HCT116 (cell line): ENCODE measurements at regions not wholly inside any gene's neighbourhood (a gene's known extent, or its start where the extent isn't known, plus 50 kb on each side); places are given as distances from the start of the nearest gene placed in this dataset.

ENCODE experiments used
- ATAC-seq: fragments of 200-7000 bp; cut with Tn5 transposase; 2 replicates; pipeline ENCODE4 v1.9.1; 2020; ENCODE audit warnings: mild to moderate bottlenecking, moderate library complexity
- BruUV-seq: library from RNA; stranded (reverse); fragments of 400-500 nt; replicated peaks from 2 replicates; lab custom pipeline; 2021; lab: Mats Ljungman, UMichigan
- CTCF ChIA-PET: fragments of 300-600 bp; sonication (Branson Sonifier 250); formaldehyde crosslinking; loops from one replicate; lab custom pipeline; 2021; ENCODE audit warnings: antibody characterized with exemption; lab: Charles Lee
- POLR2A ChIA-PET: fragments of 300-600, 350-600 bp; sonication (Branson Sonifier 250); formaldehyde crosslinking; loops from one replicate; lab custom pipeline; 2021; ENCODE audit warnings: antibody characterized with exemption; lab: Charles Lee
- RAD21 ChIA-PET, 2 experiments: fragments of 300-600 bp; sonication (Branson Sonifier 250); formaldehyde crosslinking; loops; one replicate each; lab custom pipeline; 2023; ENCODE audit warnings: low total read pairs in 2 of 2; ENCODE audit not compliant: uncharacterized antibody in 2 of 2, unreplicated experiment in 2 of 2, low non-redundant PET in 1 of 2; lab: Charles Lee
- DNase-seq: peaks from one replicate; pipeline ENCODE4 v3.0.0-alpha.2; 2010; ENCODE audit warnings: low read depth, low spot score
- H2AFZ ChIP-seq: fragments of 200-600 bp; shearing (Covaris generic), sonication (generic); 2 replicates; pipeline ENCODE4 v1.6.1; 2017; ENCODE audit warnings: low read depth, mixed run types, mixed read lengths, antibody characterized with exemption, low read length; ENCODE audit not compliant: poor library complexity, severe bottlenecking
- H3K27ac ChIP-seq: 2 replicates; pipeline ENCODE4 v1.5.1; 2012; ENCODE audit warnings: low read depth, low read length
- H3K27me3 ChIP-seq: fragments of 200-600 bp; sonication (generic); 2 replicates; pipeline ENCODE4 v1.6.1; 2016; ENCODE audit warnings: mixed run types, low read length, mixed read lengths; ENCODE audit not compliant: insufficient read depth
- H3K36me3 ChIP-seq, 2 experiments: fragments of 200-500 bp in 1 of 2; fragments of 200-600 bp in 1 of 2; sonication (Bioruptor generic) in 1 of 2; sonication (generic) in 1 of 2; 2 replicates each; pipeline versions ENCODE4 v1.5.1 to v1.6.1; 2014 to 2016; ENCODE audit warnings: low read length in 2 of 2, inconsistent platforms in 1 of 2, mixed read lengths in 1 of 2, mixed run types in 1 of 2; ENCODE audit not compliant: insufficient read depth in 2 of 2, control insufficient read depth in 1 of 2
- H3K4me1 ChIP-seq, 2 experiments: fragments of 200-600 bp in 1 of 2; sonication (generic) in 1 of 2; 2 replicates each; pipeline versions ENCODE4 v1.5.1 to v1.6.1; 2012 to 2017; ENCODE audit warnings: low read length in 2 of 2, inconsistent platforms in 1 of 2, mild to moderate bottlenecking in 1 of 2, mixed read lengths in 1 of 2, mixed run types in 1 of 2, moderate library complexity in 1 of 2; ENCODE audit not compliant: insufficient read depth in 2 of 2, control insufficient read depth in 1 of 2
- H3K4me2 ChIP-seq: fragments of 200-600 bp; sonication (generic); 2 replicates; pipeline ENCODE4 v1.6.1; 2017; ENCODE audit warnings: mixed run types, low read length, mixed read lengths
- H3K4me3 ChIP-seq, 2 experiments: fragments of 200-600 bp in 1 of 2; sonication (generic) in 1 of 2; replicated peaks in 1 of 2; 2 replicates each; pipeline ENCODE4 v1.5.1; 2011 to 2016; ENCODE audit warnings: low read length in 2 of 2, control low read depth in 1 of 2, low read depth in 1 of 2, mild to moderate bottlenecking in 1 of 2, mixed read lengths in 1 of 2, mixed run types in 1 of 2
- H3K79me2 ChIP-seq: fragments of 200-600 bp; sonication (generic); 2 replicates; pipeline ENCODE4 v1.6.1; 2017; ENCODE audit warnings: mild to moderate bottlenecking, mixed run types, low read length, moderate library complexity, mixed read lengths; ENCODE audit not compliant: insufficient read depth
- H3K9ac ChIP-seq: fragments of 200-600 bp; sonication (generic); 2 replicates; pipeline ENCODE4 v1.6.1; 2016; ENCODE audit warnings: low read length, mixed read lengths
- H3K9me2 ChIP-seq: fragments of 200-600 bp; sonication (generic), shearing (Covaris generic); 2 replicates; pipeline ENCODE4 v1.6.1; 2017; ENCODE audit warnings: mixed run types, mild to moderate bottlenecking, moderate library complexity; ENCODE audit not compliant: insufficient read depth
- H3K9me3 ChIP-seq, 2 experiments: fragments of 200-500 bp in 1 of 2; fragments of 200-600 bp in 1 of 2; sonication (Bioruptor generic) in 1 of 2; sonication (generic) in 1 of 2; 2 replicates each; pipeline ENCODE4 v1.6.1; 2014 to 2017; ENCODE audit warnings: low read length in 2 of 2, mixed read lengths in 2 of 2, inconsistent platforms in 1 of 2, low read depth in 1 of 2, mild to moderate bottlenecking in 1 of 2, mixed run types in 1 of 2, moderate library complexity in 1 of 2; ENCODE audit not compliant: control insufficient read depth in 1 of 2, insufficient read depth in 1 of 2
- H4K20me1 ChIP-seq: fragments of 200-600 bp; sonication (generic), shearing (Covaris generic); 2 replicates; pipeline ENCODE4 v1.6.1; 2017; ENCODE audit warnings: mixed run types, mild to moderate bottlenecking, moderate library complexity; ENCODE audit not compliant: insufficient read depth
- CBX3 ChIP-seq: IDR thresholded peaks from 2 replicates; pipeline ENCODE4 v1.6.1; 2012; ENCODE audit warnings: low read depth
- CEBPB ChIP-seq: IDR thresholded peaks from 2 replicates; pipeline ENCODE4 v1.6.1; 2012; ENCODE audit warnings: low read depth
- CTCF ChIP-seq, 3 experiments: fragments of 200-600 bp in 1 of 3; sonication (generic) in 1 of 3; IDR thresholded peaks in 2 of 3; conservative IDR thresholded peaks in 1 of 3; 2 replicates each; pipeline ENCODE4 v1.5.1; 2012 to 2017; ENCODE audit warnings: low read depth in 2 of 3, low read length in 2 of 3, antibody characterized with exemption in 1 of 3, borderline replicate concordance in 1 of 3, control low read depth in 1 of 3, mild to moderate bottlenecking in 1 of 3, mixed read lengths in 1 of 3, mixed run types in 1 of 3, moderate library complexity in 1 of 3; ENCODE audit not compliant: insufficient read depth in 1 of 3
- EGR1 ChIP-seq: IDR thresholded peaks from 2 replicates; pipeline ENCODE4 v1.6.1; 2012; ENCODE audit warnings: low read depth
- FOSL1 ChIP-seq: IDR thresholded peaks from 2 replicates; pipeline ENCODE4 v1.6.1; 2012; ENCODE audit warnings: low read depth
- JUND ChIP-seq: IDR thresholded peaks from 2 replicates; pipeline ENCODE4 v1.6.1; 2012
- MAX ChIP-seq: IDR thresholded peaks from 2 replicates; pipeline ENCODE4 v1.6.1; 2012
- RAD21 ChIP-seq: IDR thresholded peaks from 2 replicates; pipeline ENCODE4 v1.6.1; 2012; ENCODE audit warnings: low read depth, mild to moderate bottlenecking
- SIN3A ChIP-seq: IDR thresholded peaks from 2 replicates; pipeline ENCODE4 v1.6.1; 2012; ENCODE audit warnings: low read depth
- SP1 ChIP-seq: IDR thresholded peaks from 2 replicates; pipeline ENCODE4 v1.6.1; 2012; ENCODE audit warnings: low read depth
- SRF ChIP-seq: IDR thresholded peaks from 2 replicates; pipeline ENCODE4 v1.6.1; 2012; ENCODE audit warnings: low read depth
- TCF7L2 ChIP-seq: IDR thresholded peaks from 2 replicates; pipeline ENCODE4 v1.7.0; 2011; ENCODE audit warnings: borderline replicate concordance, inconsistent platforms; ENCODE audit not compliant: insufficient read depth, insufficient read length; ENCODE audit errors: extremely low read depth
- YY1 ChIP-seq: IDR thresholded peaks from 2 replicates; pipeline ENCODE4 v1.6.1; 2011; ENCODE audit warnings: low read length, low read depth, moderate library complexity, mild to moderate bottlenecking; ENCODE audit not compliant: insufficient replicate concordance; ENCODE audit errors: extremely low read depth
- ZFX ChIP-seq: fragments of 450-650 bp; IDR thresholded peaks from 2 replicates; pipeline ENCODE4 v1.6.1; 2017
- ZNF274 ChIP-seq: fragments of 200-500 bp; sonication (Bioruptor generic); IDR thresholded peaks from 2 replicates; pipeline ENCODE4 v1.6.1; 2014; ENCODE audit warnings: mild to moderate bottlenecking, low read depth, low read length, inconsistent platforms
- intact Hi-C: fragments of 100-400 bp; cut with micrococcal nuclease; formaldehyde crosslinking; loops from 2 replicates; pipeline ENCODE4 v1.10.0; 2022
- TF ChIP-seq, protein P1 (sequence below): IDR thresholded peaks from 2 replicates; pipeline ENCODE4 v1.6.1; 2012; ENCODE audit warnings: low read depth

DNA sequence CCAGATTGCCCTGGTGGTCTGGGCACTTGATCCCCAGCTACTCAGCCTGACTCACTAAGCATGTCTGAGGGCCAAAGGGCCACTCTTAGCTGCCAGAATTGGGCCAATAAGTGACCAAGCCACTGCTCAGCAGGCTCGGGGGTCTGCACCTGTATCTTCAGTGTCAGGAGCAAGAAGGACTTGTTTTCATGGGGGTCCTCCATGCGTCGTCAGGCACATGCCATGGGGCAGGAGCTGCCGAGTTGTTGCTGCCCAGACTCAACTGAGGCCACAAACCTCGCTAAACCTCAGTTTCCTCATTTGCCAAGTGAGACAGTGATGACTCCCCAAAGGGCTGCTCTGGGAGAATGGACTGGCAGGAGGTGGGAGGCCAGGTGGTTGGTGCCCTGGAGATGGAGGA is 158.6 kb upstream of the GDF10 start:
- H3K9me2 ChIP-seq: no peaks in the 10 kb centered on the region
- H3K9ac ChIP-seq: no peak overlapping the region
- no TSS peak for BruUV-seq
- H3K4me1 ChIP-seq: peaks cover 4 to 26% of the 10 kb centered on the region in 2 experiments
- H3K36me3 ChIP-seq: no peaks in the 10 kb centered on the region
- no peaks in the 10 kb centered on the region for H3K79me2 ChIP-seq
- H3K4me3 ChIP-seq: no peak overlapping the region
- no peaks in the 10 kb centered on the region for H3K27me3 ChIP-seq
- TF ChIP-seq SIN3A: no peak
- no peak for TF ChIP-seq RAD21
- no peak for TF ChIP-seq ZNF274
- TF ChIP-seq JUND: no peak
- no peak overlapping the region for H2AFZ ChIP-seq
- H3K27ac ChIP-seq: no peak overlapping the region
- CTCF ChIA-PET: no interaction called here
- no peak for DNase-seq
- intact Hi-C loops: no loop called here
- no peak overlapping the region for H3K4me2 ChIP-seq
- no peaks in the 10 kb centered on the region for H4K20me1 ChIP-seq
- RAD21 ChIA-PET: no interaction called here
- H3K9me3 ChIP-seq: no peaks in the 10 kb centered on the region
- no peak for ATAC-seq
- POLR2A ChIA-PET: no interaction called here

GRCh38 chr10:47143072-47143471 is 156.9 kb upstream of the GDF10 start:
- POLR2A ChIA-PET: no interaction called here
- no peak overlapping the region for H3K4me2 ChIP-seq
- no peaks in the 10 kb centered on the region for H3K9me2 ChIP-seq
- peaks cover under 1 to 9% of the 10 kb centered on the region in 2 experiments; a peak in 3 of 4 replicates for H3K4me1 ChIP-seq
- H4K20me1 ChIP-seq: no peaks in the 10 kb centered on the region
- ATAC-seq: no peak
- BruUV-seq: no TSS peak
- intact Hi-C loops: no loop called here
- H3K79me2 ChIP-seq: no peaks in the 10 kb centered on the region
- no peak overlapping the region for H2AFZ ChIP-seq
- H3K27ac ChIP-seq: no peak overlapping the region
- no peaks in the 10 kb centered on the region for H3K9me3 ChIP-seq
- CTCF ChIA-PET: no interaction called here
- H3K9ac ChIP-seq: no peak overlapping the region
- no peak for DNase-seq
- no peaks in the 10 kb centered on the region for H3K27me3 ChIP-seq
- H3K4me3 ChIP-seq: no peak overlapping the region
- no peaks in the 10 kb centered on the region for H3K36me3 ChIP-seq
- RAD21 ChIA-PET: no interaction called here
- TF ChIP-seq SIN3A (no peak), CEBPB (no peak), FOSL1 (no peak), ZFX (no peak), SP1 (no peak), JUND (no peak), EGR1 (no peak), TCF7L2 (no peak), RAD21 (no peak), YY1 (no peak), CTCF (IDR thresholded peaks at IDR 0.05 in 2 of 3, conservative IDR thresholded peaks at IDR 0.05 in 1 of 3; ENCODE audit: borderline replicate concordance in 1 of 3, insufficient read depth in 1 of 3, low read depth in 2 of 3, low read length in 2 of 3) (no peak), SRF (no peak), MAX (no peak), CBX3 (no peak), ZNF274 (no peak)
- TF ChIP-seq, protein P1, sequence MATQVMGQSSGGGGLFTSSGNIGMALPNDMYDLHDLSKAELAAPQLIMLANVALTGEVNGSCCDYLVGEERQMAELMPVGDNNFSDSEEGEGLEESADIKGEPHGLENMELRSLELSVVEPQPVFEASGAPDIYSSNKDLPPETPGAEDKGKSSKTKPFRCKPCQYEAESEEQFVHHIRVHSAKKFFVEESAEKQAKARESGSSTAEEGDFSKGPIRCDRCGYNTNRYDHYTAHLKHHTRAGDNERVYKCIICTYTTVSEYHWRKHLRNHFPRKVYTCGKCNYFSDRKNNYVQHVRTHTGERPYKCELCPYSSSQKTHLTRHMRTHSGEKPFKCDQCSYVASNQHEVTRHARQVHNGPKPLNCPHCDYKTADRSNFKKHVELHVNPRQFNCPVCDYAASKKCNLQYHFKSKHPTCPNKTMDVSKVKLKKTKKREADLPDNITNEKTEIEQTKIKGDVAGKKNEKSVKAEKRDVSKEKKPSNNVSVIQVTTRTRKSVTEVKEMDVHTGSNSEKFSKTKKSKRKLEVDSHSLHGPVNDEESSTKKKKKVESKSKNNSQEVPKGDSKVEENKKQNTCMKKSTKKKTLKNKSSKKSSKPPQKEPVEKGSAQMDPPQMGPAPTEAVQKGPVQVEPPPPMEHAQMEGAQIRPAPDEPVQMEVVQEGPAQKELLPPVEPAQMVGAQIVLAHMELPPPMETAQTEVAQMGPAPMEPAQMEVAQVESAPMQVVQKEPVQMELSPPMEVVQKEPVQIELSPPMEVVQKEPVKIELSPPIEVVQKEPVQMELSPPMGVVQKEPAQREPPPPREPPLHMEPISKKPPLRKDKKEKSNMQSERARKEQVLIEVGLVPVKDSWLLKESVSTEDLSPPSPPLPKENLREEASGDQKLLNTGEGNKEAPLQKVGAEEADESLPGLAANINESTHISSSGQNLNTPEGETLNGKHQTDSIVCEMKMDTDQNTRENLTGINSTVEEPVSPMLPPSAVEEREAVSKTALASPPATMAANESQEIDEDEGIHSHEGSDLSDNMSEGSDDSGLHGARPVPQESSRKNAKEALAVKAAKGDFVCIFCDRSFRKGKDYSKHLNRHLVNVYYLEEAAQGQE: no peak
